GM18508 (cell line): ENCODE measurements at regions not wholly inside any gene's neighbourhood (a gene's known extent, or its start where the extent isn't known, plus 50 kb on each side); places are given as distances from the start of the nearest gene placed in this dataset.
"Not testable (repeated sequence)": the region's sequence is repeated elsewhere in the genome, so short reads cannot be mapped to it uniquely, and the experiment has no call there.

ENCODE experiments used
- ATAC-seq: cut with Tn5 transposase; IDR thresholded peaks from one replicate; pipeline ENCODE4 v1.9.1; 2021; ENCODE audit warnings: moderate number of reproducible peaks; ENCODE audit not compliant: insufficient read depth, unreplicated experiment

DNA sequence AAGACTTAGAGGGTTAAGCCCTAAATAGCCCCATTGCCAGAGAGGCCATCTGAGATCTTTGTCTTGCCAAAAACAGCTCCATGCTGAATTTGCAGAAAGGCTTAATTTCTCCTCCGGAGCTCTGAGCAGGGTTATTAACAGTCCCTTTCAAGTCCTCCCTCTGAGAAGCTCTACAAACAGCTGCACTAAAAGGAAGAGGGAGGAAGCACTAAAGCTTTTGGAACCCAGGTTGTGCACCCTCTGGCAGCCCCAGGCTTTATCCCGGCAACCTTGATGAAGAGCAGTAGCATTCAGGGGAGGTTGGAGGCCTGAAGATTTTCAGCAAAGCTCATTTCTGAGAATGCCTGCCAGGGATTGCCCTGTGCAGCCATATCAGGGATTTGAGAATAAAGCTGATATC is 554.7 kb downstream of the RBFOX1 start:
- ATAC-seq, result no peak

DNA sequence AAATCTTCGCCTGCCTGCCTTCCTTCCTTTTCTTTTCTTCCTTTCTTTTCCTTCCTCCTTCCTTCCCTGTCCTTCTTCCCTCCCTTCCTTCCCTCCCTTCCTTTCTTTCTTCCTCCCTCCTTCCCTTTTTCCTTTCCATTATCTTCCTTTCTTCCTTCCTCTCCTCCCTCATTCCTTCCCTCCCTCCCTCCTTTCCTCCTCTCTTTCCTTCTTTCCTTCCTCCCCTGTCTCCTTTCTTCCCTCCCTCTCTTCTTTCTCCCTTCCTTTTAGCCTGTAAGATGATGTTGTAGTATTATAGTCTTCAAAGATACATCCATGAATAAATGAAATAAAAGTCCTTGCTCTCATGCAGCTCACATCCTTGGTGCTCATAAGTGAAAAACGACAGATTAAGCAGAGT is 539.3 kb downstream of the RBFOX1 start:
- no peak for ATAC-seq

DNA sequence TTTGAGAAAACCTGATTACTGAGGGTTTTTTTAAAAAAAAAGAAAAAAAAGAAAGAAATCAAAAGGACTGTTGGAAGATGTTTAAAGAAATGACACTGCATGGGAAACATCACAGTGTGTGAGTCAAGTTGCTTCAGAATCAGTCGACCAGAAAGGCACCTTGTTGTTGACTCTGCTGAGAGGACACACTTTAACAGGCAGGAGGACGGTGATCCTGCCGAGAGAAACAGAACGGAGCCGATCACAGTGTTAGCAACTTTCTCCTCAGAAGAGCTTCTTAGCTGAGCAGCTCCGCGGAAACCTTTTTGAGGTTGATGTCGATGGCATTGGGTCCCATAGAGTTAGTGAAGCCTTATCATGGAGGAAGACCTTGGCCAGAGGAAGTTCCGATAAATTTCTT is 538.7 kb downstream of the RBFOX1 start:
- ATAC-seq, result no peak

DNA sequence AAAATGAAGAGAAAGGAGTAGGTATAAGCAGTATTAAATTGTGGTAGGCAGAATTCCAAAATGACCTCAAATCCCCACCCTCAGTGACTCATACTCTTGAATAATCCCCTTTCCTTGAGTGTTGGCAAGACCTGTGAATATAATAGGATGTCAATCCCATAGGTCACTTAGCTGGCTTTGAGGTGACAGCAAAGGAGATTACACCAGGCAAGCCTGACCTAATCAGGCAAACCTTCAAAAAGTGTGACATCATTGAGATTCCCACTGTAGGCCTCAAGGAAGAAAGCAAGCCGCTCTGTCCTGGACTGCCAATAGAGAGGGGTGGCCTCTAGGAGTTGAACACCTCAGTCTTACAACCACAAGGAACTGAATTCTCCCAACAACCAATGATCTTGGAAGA is 535.2 kb downstream of the RBFOX1 start:
- no peak for ATAC-seq

DNA sequence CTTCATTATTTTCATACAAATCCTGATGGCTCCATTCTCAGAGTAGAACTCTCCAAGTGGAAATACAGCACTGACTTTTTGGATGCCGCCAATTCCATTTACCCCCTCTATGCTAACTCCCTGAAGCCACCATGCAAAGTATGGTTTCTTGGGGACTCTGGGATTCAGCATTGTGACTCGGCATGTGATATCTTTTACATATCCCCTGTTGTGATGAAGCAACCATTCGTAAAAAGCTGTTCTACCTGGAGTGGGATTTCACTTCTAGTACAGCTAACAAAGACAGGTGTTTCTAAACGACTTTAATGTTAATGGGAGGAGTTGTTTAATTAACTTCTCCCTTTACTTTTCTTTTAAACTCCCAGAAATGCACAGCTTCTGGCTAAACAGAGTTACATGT is 533.5 kb downstream of the RBFOX1 start:
- no peak for ATAC-seq

DNA sequence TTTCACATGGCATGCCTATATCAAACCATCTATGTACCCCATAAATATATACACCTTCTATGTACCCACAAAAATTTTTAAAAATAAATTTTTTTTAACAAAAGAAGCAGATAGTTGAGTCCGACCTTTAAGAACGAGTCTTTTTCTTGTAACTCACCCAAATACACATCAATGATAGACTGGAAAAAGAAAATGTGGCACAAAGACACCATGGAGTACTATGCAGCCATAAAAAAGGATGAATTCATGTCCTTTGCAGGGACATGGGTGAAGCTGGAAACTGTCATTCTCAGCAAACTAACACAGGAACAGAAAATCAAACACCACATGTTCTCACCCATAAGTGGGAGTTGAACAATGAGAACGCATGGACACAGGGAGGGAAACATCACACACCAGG is 532.7 kb downstream of the RBFOX1 start:
- not testable (repeated sequence) for ATAC-seq

DNA sequence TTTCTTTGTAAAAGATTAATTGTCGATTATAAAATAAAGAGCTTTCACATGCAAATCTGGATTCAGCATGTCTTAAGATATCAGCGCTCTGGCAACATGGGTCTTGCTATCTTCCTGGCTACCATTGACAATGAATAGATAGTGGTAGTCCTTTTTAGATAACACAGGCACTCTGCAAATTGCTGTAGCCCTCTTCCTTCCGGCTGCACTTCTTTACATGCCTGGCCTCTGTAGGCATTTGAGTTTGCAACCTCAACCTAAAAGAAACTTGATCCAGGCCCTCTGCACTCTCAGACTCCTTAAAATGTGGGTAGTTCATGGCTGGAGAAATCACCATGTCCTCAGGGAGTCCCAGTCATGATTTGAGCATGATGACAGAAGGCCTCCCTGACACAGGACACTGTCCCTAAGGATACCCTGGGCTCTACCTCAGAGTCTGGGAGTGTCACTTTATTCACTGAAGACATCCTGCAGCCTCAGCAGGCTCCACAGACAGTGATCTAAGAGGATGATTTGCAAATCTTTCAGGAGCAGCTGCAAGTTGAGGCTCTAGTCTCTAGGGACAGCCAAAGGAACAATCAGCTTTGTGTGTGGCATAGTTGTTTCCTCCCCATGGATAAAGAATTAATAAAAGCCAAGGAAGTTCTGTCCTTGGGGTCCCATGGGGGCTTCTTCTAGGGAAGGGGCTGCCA is 529.4 kb downstream of the RBFOX1 start:
- no peak for ATAC-seq

DNA sequence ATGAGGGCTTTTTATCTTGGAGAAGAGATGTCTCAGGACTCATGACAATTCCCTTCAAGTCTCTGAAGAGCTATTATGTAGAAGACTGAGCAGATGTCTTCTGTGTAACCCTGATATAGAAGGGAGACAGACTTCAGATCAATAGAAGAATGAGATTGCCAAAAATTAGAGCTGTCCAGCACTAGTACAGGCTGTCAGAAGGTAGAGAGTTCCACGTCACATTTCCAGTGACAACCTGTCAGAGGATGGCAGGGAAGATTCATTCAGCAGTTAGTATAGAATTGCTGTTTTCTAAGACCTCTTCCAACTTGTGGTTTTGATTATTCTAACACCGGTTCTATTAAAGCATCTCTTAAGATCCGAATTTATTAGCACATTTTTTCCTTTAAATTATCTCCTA is 520.6 kb downstream of the RBFOX1 start:
- no peak for ATAC-seq

DNA sequence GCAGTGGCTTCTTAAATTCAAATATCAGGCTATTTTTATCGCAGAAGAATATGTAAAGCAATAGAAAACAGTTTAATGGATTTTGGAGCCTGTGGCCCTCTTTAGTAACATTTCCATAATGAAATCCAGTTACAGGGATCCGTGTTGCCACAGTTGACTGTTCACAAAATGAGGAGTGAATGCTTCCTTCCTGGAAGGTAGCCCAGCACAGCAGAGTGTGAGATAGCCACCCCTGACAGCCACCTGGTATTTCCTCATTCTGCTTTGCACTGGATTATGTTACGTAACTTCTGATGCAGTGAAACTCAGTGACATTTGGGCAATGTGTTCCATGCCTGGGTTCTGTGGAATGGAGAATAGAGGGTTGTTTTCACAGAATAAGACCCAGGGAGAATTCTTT is 517.2 kb downstream of the RBFOX1 start:
- no peak for ATAC-seq

DNA sequence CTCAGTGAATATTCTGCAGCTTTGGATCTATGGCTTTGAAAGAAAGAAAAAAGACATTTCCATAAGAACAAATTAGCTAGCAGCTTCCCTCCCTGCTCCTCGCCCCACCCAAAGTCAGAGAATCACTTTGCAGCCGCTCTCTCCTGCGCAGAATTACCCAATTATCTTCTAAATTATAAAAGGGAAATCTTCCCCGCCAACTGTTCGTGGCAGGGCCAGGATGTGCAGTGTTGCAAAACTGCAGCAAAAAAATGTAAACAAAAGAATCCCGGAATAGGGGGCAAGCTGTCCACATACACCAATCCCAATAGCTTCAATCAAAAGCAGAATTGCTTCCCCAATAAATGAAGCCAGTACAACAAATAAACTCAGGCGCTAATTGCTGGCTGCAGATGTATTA is 510.6 kb downstream of the RBFOX1 start:
- no peak for ATAC-seq

DNA sequence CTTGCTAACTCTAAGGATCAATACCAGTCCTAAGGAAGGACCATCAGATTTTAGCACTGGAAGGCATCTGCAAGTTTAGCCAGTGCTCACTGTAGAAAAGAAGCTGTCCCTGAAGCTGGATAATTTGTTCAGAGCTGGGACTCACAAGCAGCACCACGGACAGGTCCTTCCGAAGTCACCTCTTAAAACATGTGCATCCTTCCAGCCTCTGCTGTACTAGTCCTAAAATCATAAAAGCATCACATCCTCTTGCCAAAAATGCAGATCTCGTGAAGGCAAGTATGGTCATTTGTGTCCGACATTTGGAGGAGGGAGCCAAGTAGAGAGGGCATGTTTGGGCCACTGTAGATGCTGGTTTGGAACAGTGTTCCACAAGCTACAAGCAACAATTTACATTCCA is 506.9 kb downstream of the RBFOX1 start:
- ATAC-seq, result no peak

DNA sequence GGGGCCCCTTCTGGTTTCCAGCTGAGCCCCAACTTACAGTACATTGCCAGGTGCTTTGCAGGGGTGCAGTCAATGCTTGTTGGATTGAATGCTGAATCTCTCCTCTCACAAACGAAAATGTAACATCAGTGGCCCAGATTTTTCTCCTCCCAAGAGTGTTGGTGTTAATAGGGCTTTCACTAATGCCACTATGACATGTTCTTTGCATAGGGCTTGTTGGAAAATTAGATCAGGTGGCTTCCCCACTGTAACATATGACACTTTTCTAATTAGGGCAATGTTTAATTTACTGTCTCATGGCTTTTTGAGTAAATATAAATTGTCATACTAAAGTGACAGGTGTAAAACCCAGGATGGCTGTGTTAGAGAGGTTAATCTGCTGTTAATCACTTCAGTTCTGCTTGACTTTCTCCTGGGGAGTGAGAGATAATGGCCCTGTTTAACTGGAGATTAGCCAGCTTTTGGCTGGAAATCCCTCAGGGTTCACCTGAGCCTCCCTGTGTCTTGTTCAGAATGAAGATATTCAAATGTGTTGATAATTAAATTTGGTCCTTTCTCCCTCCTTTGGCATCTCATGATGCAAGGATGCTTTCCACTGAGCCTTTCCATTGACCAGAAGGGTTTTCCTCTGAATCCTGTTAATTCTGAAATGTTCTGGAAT is 502.3 kb downstream of the RBFOX1 start:
- ATAC-seq, result no peak

DNA sequence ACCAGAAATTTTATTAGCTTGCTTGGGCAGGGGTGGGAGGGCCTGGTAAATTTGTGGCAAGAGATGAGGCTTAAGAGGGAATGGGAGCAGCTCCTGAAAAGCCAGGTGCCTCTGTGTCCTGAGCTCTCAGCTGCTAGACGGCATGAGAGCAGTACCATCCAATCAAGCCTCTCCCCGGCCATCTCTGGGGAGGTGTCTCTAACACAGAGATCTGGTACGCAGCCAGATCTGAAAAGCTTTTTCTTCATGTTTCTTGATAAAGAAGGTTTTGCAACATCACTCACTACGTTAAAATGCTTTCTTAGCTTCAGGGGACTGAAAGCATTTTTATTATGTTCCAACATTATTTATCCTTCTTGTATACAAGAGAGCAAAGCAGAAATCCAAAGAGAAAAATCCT is 488.2 kb downstream of the RBFOX1 start:
- no peak for ATAC-seq

DNA sequence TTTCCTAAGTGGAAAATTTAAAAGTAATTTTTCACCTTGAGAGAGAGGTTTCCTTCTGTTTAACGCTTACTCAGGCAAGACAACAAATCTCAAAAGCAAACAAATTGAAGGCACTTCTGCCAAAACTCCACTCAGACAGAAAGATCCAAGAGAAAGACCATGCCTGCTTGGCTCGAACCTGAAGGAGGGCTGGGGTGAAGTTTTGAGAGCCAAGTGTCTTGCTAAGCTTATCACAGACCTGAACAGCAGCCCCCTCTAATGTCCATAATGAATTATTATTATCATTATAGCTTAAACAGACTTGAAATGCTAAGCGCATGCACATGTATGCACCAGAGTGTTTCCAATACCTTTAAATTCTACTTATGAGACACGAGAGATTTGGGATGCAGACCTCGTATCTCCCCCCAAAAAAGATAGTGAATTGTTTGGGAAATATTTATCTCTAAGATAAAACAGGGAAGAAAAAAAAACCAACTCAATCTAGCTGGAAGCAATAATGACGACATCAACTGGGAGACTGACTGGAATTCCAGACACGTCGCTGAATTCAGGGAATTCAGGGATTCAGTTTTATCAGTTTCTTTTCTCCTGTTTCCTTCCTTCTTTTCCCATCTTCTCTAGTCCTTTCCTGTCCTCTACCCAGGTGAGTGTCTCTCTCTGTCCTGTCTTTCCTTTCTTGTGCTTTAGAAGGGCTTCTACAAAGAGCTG is 473.2 kb downstream of the RBFOX1 start:
- no peak for ATAC-seq

DNA sequence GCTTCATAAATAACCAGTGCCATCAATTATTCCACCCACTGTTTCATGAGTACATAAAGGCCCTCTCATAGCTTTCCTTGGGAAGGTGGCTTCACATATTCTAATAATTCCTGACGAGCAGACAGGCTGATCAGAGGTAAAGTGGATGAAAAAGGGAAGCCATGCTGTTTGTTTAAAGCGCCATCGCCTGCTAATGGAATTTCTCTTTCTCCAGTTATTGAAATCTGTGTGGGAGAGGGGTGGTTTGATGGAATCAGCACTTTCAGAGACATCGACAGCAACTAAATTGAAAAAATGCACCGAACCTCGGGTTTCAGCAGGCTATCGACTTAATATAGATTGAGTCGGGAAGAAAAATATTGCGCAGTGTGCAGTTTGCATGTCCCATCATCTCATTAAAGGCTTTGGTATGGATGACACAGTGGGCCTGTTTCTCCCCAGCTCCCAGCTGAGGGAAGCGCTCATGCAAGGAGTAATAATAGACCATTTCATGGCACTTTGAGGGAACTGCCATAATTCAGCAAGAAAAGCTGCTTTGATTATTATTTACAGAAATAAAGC is 472.1 kb downstream of the RBFOX1 start:
- ATAC-seq, result no peak

DNA sequence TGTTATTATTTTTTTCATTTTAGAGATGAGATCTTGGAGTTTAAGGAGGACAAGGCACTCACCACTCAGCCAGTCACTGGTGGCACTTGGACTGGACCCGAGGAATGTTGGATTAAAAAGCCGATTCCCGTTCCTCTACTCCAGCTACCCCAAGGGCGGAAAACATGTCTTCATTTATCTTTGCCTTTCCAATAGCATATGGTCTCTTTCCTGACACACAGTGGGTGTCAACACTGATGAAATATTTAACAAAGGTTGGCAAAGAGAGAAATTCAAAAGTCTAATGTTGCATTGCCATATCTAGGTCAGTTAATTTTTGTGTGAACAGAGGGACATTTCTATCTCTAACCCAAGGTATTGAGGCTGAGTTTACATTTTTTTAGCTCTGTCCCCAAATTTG is 459.7 kb downstream of the RBFOX1 start:
- ATAC-seq, result no peak

DNA sequence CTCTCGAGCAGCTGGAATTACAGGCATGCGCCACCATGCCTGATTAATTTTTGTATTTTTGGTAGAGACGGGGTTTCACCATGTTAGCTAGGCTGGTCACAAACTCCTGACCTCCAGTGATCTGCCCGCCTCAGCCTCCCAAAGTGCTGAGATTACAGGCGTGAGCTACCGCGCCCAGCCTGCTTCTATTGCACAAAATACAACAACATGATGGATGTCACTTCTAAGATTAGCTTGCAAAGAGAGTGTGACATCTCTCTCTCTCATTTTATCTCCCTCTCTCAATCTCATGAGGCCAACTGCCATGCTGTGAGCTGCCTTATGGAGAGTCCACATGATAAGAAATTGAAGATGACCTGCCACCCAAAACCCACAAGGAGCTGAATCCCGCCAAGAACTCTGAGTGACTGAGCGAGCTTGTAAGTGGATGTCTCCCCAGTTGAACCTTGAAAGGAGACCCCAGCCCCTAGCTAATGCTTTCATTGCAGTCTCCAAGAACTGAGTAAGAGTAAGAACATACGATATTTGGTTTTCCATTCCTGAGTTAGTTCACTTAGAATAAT is 458.5 kb downstream of the RBFOX1 start:
- ATAC-seq, result no peak

DNA sequence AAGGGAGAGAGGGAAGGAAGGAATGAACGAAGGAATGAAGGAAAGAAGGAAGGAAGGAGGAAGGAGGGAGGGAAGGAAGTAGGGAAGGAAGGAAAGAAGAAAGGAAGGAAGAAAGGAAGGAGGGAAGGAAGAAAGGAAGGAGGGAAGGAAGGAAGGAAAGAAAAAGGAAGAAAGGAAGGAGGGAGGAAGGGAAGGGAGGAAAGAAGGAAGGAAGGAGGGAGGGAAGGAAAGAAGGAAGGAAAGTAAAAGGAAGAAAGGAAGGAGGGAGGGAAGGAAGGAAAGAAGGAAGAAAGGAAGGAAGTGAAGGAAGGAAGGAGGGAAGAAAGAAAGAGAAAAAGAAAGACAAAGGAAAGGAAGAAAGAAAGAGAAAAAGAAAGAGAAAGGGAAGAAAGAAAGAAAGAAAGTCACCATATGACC is 442.4 kb downstream of the RBFOX1 start:
- ATAC-seq, result no peak

DNA sequence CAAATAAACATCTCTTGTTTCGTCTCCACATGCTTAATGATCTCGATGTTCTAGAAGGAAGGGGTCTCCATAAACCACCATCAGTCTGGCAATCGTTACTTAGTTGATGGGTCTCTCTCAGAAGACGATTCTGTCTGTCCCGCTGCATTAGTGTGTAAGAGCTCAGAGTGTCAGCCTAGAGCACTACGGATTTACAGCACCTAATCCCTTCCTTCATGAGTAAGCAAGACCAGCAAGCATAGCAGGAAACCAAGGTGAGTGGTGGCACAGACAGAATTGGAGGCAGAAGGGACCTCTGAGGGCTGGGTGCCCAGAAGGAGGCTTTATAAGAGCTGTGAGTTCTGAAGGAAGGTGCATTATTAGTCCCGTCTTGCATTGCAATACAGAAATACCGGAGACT is 440.1 kb downstream of the RBFOX1 start:
- ATAC-seq, result no peak

DNA sequence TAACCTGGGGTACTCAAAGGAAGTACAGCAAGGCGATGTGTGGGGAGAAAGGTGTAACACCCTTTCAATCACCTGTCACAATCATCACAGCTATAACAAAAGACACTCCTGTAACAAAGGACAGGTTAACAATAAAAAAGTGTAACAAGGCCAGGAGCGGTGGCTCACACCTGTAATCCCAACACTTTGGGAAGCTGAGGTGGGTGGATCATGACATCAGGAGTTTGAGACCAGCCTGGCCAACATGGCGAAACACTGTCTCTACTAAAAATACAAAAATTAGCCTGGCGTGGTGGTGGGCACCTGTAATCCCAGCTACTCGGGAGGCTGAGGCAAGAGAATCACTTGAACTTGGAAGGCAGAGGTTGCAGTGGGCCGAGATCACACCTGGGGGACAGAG is 436.4 kb downstream of the RBFOX1 start:
- not testable (repeated sequence) for ATAC-seq

DNA sequence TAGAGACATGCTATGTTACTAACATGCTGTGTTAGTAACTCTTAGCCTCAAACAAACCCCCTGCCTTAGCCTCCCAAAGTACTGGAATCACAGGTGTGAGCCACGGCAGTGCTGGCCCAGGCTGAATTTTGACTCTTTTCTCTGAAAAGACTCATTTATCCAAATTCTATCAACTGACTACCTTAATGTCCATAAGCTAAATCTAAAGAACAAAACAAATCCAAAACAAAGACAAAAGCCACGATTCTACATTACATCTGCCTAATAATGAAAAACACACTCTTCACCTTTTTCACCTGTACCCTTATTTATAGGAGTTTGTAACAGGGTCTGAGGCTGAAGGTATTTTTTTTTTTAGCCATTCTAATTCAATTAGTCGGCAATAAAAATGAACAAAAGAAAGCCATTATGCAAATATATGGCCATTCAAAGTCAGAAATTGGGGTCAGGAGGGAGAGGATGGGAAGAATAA is 432.5 kb downstream of the RBFOX1 start:
- ATAC-seq, result no peak
